ENCODE measurements at regions not wholly inside any gene's neighbourhood (a gene's known extent, or its start where the extent isn't known, plus 50 kb on each side); places are given as distances from the start of the nearest gene placed in this dataset.
"Not testable (repeated sequence)": the region's sequence is repeated elsewhere in the genome, so short reads cannot be mapped to it uniquely, and the experiment has no call there.

- DNase-seq (ENCODE audit: low read depth), result no peak
Observed at GRCh38 chr2:242027676-242028450, 158.3 kb downstream of the RTP5 start.

DNA sequence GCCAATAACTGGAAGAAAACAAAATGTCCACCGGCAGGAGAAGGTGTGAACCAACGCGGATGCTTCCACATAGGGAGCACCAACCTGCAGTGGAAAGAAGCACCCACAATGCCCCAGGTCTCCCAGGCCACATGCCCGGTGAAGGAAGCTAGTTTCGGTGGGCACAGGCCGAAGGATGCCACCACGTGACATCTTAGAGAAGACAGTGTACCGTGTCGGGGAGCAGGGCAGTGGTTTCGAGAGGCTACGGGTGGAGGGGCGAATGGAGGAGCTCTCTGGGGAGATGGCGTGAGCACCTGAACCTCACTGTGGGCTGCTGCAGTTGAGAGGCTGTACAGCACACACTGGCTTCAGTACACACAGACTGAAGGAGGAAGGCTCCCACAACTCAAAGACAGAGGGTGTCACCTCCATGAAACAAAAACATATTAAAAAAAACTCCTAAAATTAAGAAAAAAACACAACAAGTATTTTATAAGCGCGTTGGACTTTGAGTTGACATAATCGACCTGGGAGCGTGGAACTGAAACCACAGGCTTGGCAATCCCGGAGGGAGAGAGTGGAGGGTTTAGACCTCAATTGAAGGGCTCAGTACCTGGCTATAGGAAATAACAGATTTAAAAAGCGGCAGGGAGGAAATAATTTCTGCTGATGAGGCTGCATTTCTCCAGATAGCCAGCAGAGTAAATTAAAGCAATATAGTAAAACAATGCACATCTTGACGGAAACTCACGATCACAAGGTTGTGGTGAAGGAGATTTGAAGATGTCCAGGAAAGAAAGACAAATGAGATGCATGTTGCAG is 160.1 kb downstream of the RTP5 start:
- DNase-seq (ENCODE audit: low read depth), result no peak

GRCh38 chr2:242030226-242030575 is 160.7 kb downstream of the RTP5 start:
- DNase-seq (ENCODE audit: low read depth), result no peak

GRCh38 chr2:242030858-242031257 is 161.3 kb downstream of the RTP5 start:
- DNase-seq (ENCODE audit: low read depth), result no peak

DNA sequence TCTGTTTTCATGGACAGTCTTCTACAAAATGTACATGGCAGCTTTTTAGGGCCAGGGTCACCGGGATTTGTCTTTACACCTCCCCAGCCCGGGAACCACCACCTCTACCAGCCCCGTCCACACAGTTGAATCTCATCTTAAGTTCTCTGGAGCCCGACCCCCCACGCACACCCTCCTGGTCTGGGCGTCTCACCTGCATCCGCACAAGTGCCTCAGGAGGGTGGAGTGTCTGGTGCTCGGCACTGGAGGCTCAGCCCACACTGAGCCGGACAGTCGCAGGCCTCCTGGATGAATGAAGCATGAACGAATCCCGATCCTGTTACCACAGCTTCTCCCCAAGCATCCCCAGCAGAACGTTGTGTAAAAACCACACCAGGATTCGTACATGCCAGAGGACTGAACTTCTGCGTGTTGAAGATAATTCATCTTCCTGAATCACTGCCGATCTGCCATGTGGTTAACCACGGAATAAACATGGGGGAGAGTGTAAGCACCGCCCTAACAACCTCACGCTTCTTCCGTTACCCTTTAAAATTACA is 162.0 kb downstream of the RTP5 start:
- DNase-seq (ENCODE audit: low read depth), result peak; percentile 90

DNA sequence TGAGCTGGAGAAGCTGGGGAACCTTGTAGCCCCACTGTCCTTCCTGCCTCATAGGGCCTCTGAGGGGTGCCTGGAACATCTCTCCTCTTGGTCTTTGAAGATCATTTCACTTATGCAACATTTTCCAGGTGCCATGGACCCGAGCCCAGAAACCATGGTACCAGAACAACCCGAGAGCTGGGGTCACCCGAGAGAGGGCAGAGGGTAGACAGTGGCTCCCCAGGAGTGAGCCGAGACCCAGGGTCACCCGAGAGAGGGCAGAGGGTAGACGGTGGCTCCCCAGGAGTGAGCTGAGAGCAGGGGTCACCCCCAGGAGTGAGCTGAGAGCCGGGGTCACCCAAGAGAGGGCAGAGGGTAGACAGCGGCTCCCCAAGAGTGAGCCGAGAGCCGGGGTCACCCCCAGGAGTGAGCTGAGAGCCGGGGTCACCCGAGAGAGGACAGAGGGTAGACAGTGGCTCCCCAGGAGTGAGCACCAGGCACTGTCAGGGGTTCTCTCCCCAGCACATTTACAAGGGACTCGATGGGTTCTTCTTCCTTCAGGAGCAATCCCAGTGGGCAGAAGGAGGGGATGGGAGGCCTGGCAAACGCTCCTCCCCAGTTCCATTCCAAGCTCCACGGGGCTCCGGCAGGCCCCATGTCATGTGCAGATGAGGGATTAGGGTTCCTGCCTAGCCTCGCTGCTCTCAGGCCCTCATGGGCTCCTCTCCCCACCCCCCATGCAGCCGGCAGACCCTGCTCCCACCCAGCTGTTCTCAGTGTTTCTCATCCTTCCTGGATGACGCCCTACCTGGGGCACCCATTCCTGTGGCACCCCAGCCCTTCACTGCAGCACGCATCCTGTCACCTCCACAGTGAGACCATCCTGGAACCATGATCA is 163.5 kb downstream of the RTP5 start:
- DNase-seq (ENCODE audit: low read depth), result no peak

DNA sequence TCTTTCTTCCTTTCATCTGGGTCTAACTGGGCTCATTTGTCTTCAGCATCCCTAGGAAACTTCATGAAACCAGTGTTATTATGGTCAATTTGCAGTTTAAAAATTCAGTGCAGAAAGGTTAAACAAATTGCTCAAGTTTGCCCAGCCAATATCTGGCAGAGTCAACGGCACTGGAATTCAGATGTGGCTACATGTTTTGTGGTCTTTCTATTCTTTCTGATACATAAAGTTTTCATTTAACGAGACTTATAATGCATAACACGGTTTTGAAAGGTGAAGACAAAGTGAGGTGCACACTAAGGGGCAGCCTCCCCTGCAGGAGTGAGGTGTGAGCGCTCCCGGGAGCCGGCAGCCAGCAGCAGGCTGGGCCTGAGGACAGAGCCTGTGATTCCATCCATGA is 164.6 kb downstream of the RTP5 start:
- no peak for DNase-seq (ENCODE audit: low read depth)

GRCh38 chr2:242034996-242035814 is 165.7 kb downstream of the RTP5 start:
- no peak for DNase-seq (ENCODE audit: low read depth)

DNA sequence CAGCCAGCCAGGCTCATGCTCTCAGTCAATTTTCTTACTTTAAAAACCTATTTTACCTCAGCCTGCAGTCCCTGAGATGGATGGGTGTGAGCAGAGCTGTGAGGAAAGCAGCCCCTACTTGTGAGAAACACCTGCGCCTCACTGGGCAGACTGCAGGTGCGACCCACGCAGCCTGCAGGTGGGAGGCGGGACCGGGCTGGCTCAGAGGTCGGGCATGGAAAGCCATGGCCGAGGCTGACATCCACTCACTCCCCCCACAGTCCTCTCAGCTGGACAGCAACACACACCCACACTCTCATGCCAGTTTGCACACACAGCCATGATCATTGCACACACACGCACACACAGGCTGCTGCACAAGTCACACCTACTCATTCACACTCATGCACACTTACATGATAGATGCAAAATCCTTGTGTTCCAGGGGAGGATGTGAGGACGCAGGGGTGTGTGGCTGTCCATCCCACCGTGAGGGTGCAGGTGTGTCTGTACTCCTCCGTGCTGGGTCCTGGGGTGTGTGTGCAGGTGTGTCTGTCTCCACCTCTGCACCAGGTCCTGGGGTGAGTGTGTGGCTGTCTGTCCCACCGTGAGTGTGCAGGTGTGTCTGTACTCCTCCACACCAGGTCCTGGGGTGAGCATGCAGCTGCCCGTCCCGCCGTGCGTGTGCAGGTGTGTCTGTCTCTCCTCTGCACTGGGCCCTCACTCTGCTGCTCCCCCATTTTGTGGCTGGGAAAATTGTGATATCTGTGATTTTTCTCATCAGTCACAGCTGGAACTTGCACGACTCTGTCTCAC is 166.5 kb downstream of the RTP5 start:
- no peak for DNase-seq (ENCODE audit: low read depth)

DNA sequence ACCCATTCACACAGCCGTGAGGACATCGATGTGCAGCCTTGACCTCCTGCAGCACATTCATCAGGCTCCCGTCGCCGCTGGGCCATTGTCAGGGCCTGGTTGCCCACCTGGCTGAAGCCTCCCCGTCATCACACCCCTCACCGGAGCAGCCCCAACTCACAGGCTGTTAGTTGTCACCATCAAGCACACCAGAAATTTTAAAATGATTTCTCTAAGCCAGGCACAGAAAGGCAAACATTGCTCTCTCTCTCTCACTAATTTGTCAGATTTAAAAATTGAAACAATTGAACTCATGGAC is 167.1 kb downstream of the RTP5 start:
- DNase-seq (ENCODE audit: low read depth), result no peak

DNA sequence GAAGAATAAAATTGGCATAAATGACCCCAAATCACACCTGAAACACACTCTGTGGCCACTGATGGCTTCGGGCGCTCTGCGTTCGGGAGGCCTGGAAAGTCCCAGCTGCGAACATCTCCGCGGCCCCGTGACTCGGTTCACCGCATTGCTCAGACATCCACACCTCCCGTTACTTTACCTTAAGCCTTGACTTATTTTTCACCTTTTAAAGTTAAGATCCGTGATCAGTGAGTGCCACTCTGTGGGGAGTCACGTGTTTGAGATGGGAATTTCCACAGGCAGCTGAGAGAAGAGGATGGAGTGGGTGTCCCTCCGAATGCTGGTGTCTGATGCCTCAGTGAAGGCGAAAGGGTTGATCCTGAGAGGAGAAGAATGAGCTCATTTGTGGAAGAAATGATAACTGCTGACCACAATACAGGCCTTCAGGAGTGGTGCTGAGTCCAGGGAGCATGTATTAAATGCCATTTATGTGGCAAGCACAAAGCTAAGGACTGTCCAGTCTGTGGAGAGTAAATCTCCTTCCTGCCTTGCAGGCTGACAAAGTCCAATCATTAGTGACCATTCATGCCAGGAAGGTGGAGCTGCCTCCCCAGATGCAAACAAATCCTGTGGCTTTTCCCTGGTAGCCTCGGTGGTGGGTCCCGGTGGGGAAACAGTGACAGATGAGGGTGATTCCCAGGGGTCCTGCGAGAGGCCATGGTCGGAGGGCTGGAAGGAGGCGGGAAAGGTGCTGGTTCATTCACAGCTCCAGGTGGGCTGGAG is 168.8 kb downstream of the RTP5 start:
- DNase-seq (ENCODE audit: low read depth), result no peak

DNA sequence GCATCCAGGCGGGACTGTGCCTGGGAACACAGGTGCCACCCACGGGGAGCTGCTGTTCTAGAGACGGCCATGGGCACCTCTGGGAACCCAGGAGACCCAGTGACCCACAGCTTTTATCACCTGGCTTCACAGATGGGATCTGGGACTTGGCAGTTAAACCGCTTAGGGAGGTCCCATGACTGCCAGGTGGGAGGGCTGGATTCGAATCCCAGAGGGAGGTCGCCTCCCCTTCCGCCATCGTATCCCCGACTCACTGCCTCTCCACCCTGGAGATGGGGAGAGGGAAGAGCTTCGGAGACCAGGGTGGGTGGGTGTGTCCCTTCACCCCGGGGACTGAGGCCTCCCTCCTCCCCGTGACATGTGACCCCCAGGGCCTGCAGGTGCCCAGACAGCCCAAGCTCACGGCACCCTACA is 169.4 kb downstream of the RTP5 start:
- DNase-seq (ENCODE audit: low read depth), result no peak

- no peak for DNase-seq (ENCODE audit: low read depth)
Observed at GRCh38 chr2:242040303-242040655, 170.8 kb downstream of the RTP5 start.

DNA sequence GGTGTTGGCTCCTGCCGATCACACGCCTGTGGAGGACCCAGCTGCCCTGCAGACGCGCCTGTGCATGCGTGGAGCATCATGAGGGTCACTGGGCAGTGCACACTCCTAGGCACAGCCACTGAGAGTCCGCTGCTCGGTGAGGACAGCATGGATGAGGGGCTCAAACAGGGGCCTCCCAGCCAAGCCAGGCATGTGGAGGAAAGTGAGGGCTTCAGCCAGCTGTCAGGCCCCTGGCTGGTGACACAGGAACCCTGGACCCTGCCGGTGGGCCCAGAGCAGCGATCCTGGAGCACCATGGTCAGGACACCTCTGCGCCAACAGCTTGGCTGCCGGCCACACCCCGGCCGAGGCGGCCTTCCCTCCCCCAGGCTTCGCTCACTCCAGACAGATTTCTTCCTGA is 171.2 kb downstream of the RTP5 start:
- no peak for DNase-seq (ENCODE audit: low read depth)

DNA sequence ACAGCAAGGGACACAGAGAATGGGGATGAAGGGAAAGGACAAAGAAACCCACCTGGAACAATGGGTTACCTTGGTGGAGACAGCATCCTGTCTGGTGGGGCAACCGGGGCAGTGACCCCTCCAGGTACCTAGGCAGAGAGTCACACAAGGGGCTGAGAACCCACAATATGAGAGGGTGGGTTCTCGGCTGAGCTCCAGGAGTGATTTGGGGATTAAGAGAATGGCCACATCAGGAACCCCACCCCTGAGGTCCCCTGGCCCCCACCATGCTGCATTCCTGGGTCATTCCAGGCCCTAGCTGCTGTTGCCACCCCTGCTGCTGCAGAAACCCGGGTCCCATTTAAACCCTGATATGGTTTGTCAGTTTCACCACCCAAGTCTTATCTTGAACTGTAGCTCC is 172.3 kb downstream of the RTP5 start:
- no peak for DNase-seq (ENCODE audit: low read depth)

GRCh38 chr2:242043538-242044312 is 174.2 kb downstream of the RTP5 start:
- DNase-seq (ENCODE audit: low read depth), result no peak

- DNase-seq (ENCODE audit: low read depth), result no peak
Observed at GRCh38 chr2:242044313-242044590, 174.7 kb downstream of the RTP5 start.

GRCh38 chr2:242045596-242046144 is 176.1 kb downstream of the RTP5 start:
- DNase-seq (ENCODE audit: low read depth), result not testable (repeated sequence)

- no peak for DNase-seq (ENCODE audit: low read depth)
Observed at GRCh38 chr2:242046206-242046826, 176.8 kb downstream of the RTP5 start.
